HG03060 (cell line): ENCODE measurements at regions not wholly inside any gene's neighbourhood (a gene's known extent, or its start where the extent isn't known, plus 50 kb on each side); places are given as distances from the start of the nearest gene placed in this dataset.
A peak's percentile ranks its signal among the peaks of the same experiment; 100 is the strongest.

Experiments
- ATAC-seq: cut with Tn5 transposase; IDR thresholded peaks from one replicate; pipeline ENCODE4 v1.9.1; 2021; ENCODE audit warnings: low read depth, moderate number of reproducible peaks; ENCODE audit not compliant: unreplicated experiment

DNA sequence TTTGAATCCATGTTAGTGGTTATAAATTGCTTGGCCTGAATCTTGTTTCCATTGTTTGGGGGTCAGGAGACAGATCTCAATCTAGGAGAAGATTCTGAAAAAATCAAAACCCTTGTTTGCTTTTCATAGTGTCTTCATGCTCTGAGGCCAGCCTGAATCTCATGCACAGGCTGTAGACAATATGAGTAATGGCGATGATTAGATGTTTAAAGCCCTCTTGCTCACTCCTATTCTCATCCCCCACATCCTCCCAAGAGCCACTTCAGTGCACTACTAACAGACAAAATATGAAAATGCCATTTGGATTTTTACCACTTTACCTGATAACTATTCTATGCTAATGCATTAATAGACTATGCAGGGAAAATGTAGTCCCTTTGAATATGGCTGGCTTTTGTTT, 129.4 kb downstream of the NUDT12 start:
- no peak for ATAC-seq

GRCh38 chr5:103428923-103429322, 133.7 kb downstream of the NUDT12 start:
- no peak for ATAC-seq

GRCh38 chr5:103428411-103428871, 134.1 kb downstream of the NUDT12 start:
- no peak for ATAC-seq

DNA sequence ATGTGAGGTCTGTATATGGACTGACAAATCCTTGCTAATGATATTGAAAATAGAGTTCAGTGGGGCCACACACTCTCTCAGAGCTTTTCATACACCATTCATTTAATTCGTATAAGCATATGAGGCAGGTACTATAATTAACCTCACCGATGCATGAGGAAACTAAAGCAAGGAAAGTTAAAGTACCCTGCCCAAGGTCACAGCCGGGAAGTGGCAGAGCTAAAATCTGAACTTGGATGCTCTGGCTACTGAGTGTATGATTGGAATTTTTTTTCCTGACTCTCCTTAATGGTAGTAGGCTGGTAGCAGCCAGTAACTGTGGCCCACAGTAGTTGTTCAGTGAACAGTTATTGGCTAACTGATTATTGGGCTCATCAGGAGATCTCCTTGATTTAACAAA, 135.3 kb downstream of the NUDT12 start:
- no peak for ATAC-seq

- no peak for ATAC-seq
Measured at GRCh38 chr5:103425686-103426454, 136.7 kb downstream of the NUDT12 start.

GRCh38 chr5:103424453-103425205, 138.0 kb downstream of the NUDT12 start:
- ATAC-seq = peak; percentile 47

GRCh38 chr5:103424026-103424425, 138.6 kb downstream of the NUDT12 start:
- no peak for ATAC-seq

DNA sequence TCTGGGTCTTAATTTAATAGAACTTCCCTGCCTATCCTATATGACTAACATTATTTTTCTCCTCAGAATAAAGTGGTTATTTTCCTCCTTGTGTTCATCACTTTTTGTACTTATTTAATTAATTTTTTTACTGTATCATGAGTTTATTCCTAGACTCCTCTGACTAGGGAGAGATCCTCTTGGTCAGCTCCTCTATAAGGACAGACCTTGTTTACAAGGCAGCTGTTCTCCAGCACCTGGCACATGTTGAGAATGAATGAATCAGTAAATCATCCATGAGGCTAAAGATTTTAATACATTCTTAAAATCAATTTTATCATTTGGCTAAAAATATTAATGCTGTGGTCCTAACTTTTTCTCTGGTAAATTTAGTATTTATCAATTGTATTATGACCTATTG, 139.8 kb downstream of the NUDT12 start:
- no peak for ATAC-seq

- ATAC-seq = no peak
Measured at GRCh38 chr5:103414604-103415003, 148.0 kb downstream of the NUDT12 start.

DNA sequence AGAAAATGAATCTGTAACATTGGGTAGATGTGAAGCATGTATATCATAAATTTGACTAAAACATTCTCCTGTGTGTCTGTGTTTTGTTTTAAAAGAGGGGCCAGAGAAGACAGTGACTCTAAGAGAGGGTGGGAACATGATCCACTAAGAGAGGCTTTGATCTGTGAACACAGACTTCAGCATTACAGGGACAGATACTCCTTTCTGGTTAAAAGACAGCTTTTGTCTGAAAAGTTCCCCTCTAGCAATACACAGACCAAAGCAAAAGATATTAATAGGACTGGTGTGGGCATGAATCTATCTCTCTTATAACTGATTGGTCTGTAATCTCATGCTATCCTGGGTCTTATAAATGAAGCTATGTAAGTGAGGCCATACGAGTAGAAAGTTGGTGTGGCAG, 150.9 kb downstream of the NUDT12 start:
- ATAC-seq = no peak

- peak; percentile 97 for ATAC-seq
Measured at GRCh38 chr5:103410172-103410571, 151.6 kb downstream of the MACIR start.

DNA sequence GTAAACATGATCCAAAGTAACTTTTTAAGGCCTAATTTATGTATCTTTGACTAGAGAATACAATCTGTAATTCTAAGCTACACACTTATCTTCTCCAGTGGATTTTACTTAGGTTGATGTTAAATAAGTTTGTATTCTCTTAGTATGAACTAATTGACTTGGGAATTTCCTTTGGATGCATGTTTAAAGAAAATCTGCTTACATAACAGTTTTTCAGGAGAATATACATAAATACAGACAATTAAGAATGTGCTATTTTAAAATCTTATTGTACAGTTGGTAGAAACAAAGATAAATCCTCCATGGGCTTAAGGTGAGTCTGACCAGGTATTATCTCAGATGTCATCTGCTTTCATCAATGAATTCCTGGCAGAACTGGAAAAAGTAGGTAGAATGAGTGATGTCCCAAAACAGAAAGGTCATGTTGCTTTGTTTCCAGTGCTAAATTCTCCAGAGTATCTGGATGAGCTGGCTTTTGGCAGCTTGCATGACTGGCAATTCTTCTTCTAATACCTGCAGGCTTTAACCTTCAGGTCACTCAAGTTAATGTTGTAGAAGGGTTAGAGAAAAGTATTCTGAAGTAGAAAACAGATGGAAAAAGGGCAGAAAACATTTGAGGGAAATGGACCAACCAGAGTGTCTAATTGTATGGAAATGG, 150.6 kb downstream of the MACIR start:
- no peak for ATAC-seq

DNA sequence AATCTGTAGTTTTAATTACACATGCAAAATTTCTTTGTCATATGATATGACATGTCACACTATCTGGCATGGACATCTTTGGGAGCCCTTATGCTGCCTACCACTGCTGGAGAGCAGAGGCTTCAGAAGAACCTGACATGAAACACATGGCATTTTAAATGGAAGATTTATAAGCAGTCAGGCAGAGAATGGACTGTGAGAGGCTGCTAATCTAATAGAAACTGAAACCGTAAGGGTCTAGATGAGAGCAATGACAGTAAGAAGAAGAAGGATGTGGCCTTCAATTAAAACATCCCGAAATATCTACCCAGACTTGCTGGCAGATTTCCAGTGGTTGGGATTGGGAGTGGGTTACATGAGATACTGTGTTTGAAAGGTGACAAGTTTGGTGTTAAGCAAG, 149.8 kb downstream of the MACIR start:
- ATAC-seq = no peak

- ATAC-seq = no peak
Measured at GRCh38 chr5:103407402-103407801, 148.8 kb downstream of the MACIR start.

GRCh38 chr5:103404483-103404882, 145.9 kb downstream of the MACIR start:
- ATAC-seq = no peak

- no peak for ATAC-seq
Measured at GRCh38 chr5:103402851-103403250, 144.3 kb downstream of the MACIR start.

DNA sequence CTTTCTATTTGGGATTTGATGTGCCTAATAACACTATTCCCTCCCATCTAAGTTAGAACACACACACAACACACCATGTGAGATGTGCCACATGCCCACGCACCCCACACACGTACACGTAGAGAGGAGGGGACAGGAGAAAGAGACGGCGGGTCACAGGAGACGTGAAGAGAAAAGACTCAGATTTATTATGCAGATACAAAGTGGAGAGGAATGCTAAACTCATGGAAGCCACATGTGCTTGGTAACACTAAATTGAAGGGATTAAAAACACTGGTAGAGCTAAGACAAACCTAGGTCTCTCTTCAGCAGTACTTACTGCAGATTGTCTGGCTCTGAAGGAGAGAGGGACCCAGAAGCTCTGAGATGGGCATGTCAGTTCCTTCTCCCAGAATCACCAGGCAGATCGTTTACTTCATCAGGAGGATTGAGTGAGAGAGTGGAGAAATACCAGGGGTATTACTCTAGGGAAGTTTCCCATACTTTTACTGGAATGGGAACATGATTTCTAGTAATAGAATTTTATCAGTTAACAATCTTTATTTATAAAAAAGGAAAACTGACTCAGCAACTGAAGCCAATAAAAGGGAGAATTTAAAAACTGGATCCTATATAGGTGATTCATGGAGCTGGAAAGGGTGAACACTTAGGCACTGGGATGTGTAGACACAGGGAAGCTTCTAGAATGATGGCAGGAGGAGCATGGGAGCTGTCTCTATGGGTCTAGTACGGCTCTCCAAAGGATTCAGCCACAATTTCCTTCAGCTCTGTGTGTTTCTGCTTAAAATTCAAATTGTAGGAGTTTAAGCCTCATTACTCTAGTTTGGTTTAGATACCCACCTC, 139.4 kb downstream of the MACIR start:
- ATAC-seq = no peak

DNA sequence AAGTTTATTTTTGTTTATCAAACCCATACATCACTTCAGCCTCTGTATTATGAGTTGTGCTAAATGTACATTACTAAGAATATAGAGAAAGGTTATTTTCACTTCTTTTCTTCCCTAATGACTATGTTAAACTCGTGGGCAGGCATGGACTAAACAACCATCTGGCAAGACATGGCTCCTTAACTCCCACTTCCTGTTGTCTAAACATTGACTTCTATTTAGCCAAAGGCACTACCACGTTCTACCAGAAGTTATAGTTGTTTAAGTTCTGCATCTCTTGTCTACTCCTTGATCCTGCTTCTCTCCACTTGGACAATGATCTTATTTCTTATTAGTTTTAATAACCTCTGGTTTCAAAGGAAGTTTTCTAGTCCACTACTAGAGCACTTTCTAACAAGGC, 136.1 kb downstream of the MACIR start:
- no peak for ATAC-seq

- ATAC-seq = no peak
Measured at GRCh38 chr5:103393101-103393754, 134.7 kb downstream of the MACIR start.

- ATAC-seq = no peak
Measured at GRCh38 chr5:103391659-103392058, 133.1 kb downstream of the MACIR start.
